Prostate gland (tissue), 2 donors: ENCODE measurements at regions not wholly inside any gene's neighbourhood (a gene's known extent, or its start where the extent isn't known, plus 50 kb on each side); places are given as distances from the start of the nearest gene placed in this dataset.

Experiments
- DNase-seq: peaks from one replicate; pipeline ENCODE4 v3.0.0-alpha.2; 2019; ENCODE audit warnings: low spot score
- H3K27ac ChIP-seq, 2 donors: fragments of 200-600 bp; sonication (generic); 2 replicates each; pipeline ENCODE4 v1.5.1; 2017 to 2019
- H3K27me3 ChIP-seq: fragments of 200-600 bp; sonication (generic); replicated peaks from 2 replicates; pipeline ENCODE4 v1.5.1; 2019; ENCODE audit not compliant: insufficient read depth
- H3K36me3 ChIP-seq, 2 donors: fragments of 200-600 bp; sonication (generic); 1 replicate in 1 of 2; 2 replicates in 1 of 2; pipeline versions ENCODE4 v1.5.1 to v1.8.1; 2017 to 2019
- H3K4me1 ChIP-seq: fragments of 200-600 bp; sonication (generic); replicated peaks from 2 replicates; pipeline ENCODE4 v1.5.1; 2019
- H3K4me3 ChIP-seq, 2 donors: fragments of 200-600 bp; sonication (generic); 2 replicates each; pipeline ENCODE4 v1.5.1; 2017 to 2019
- H3K9me3 ChIP-seq: fragments of 200-600 bp; sonication (generic); 2 replicates; pipeline ENCODE4 v1.5.1; 2017
- CTCF ChIP-seq, 4 experiments: fragments of 200-600 bp in 2 of 4; fragments of 450-650 bp in 2 of 4; sonication (generic) in 2 of 4; IDR thresholded peaks; 1 replicate in 3 of 4; 2 replicates in 1 of 4; pipeline ENCODE4 v1.5.1; 2016 to 2019; ENCODE audit warnings: antibody characterized with exemption in 4 of 4, mild to moderate bottlenecking in 2 of 4, moderate library complexity in 2 of 4
- POLR2A ChIP-seq: fragments of 450-650 bp; IDR thresholded peaks from one replicate; pipeline ENCODE4 v1.6.1; 2016; ENCODE audit warnings: antibody characterized with exemption, mild to moderate bottlenecking
- POLR2AphosphoS5 ChIP-seq: sonication (generic); formaldehyde crosslinking; IDR thresholded peaks from one replicate; pipeline ENCODE4 v1.6.1; 2017; ENCODE audit warnings: antibody characterized with exemption
- WGBS: methylation state at CpG from one replicate; pipeline ENCODE4 v1.1.5; 2018; 5-methylcytosine and 5-hydroxymethylcytosine counted together
- intact Hi-C: fragments of 100-400 bp; cut with DNase I; formaldehyde crosslinking; loops from one replicate; pipeline ENCODE4 v1.14.2; 2022

- Histone ChIP-seq H3K27me3 (no peaks in the 10 kb centered on the region), H3K9me3 (no peaks in the 10 kb centered on the region), H3K36me3 (no peaks in the 10 kb centered on the region), H3K4me1 (no peaks in the 10 kb centered on the region), H3K4me3 (no peak overlapping the region), H3K27ac (no peak overlapping the region)
- intact Hi-C loops, result no loop called here
- DNase-seq, result no peak
- WGBS, result 89% methylated on average over 5 of the region's 5 CpGs
- no peak for TF ChIP-seq CTCF (IDR thresholded peaks at IDR 0.05)
- no peak for TF ChIP-seq POLR2AphosphoS5
These were observed 480.5 kb downstream of the EPM2A start for GRCh38 chr6:145254649-145255401.

- Histone ChIP-seq H3K4me3 (no peak overlapping the region), H3K36me3 (no peaks in the 10 kb centered on the region), H3K27me3 (no peaks in the 10 kb centered on the region), H3K27ac (no peak overlapping the region), H3K9me3 (no peaks in the 10 kb centered on the region), H3K4me1 (no peaks in the 10 kb centered on the region)
- intact Hi-C loops, result no loop called here
- no peak for DNase-seq
- TF ChIP-seq CTCF (IDR thresholded peaks at IDR 0.05) (no peak), POLR2A (no peak), POLR2AphosphoS5 (no peak)
- WGBS, result 62% methylated on average over 1 of the region's 1 CpG
These were observed 477.6 kb downstream of the EPM2A start for GRCh38 chr6:145257704-145258103.

GRCh38 chr6:145258122-145258521 is 477.2 kb downstream of the EPM2A start:
- no peak for DNase-seq
- WGBS, result 50% methylated on average over 1 of the region's 1 CpG
- intact Hi-C loops, result no loop called here
- H3K27ac ChIP-seq, result no peak overlapping the region
- H3K9me3 ChIP-seq, result no peaks in the 10 kb centered on the region
- TF ChIP-seq CTCF (IDR thresholded peaks at IDR 0.05) (no peak), POLR2A (no peak), POLR2AphosphoS5 (no peak)
- H3K27me3 ChIP-seq, result no peaks in the 10 kb centered on the region
- no peak overlapping the region for H3K4me3 ChIP-seq
- H3K4me1 ChIP-seq, result no peaks in the 10 kb centered on the region
- H3K36me3 ChIP-seq, result no peaks in the 10 kb centered on the region

DNA sequence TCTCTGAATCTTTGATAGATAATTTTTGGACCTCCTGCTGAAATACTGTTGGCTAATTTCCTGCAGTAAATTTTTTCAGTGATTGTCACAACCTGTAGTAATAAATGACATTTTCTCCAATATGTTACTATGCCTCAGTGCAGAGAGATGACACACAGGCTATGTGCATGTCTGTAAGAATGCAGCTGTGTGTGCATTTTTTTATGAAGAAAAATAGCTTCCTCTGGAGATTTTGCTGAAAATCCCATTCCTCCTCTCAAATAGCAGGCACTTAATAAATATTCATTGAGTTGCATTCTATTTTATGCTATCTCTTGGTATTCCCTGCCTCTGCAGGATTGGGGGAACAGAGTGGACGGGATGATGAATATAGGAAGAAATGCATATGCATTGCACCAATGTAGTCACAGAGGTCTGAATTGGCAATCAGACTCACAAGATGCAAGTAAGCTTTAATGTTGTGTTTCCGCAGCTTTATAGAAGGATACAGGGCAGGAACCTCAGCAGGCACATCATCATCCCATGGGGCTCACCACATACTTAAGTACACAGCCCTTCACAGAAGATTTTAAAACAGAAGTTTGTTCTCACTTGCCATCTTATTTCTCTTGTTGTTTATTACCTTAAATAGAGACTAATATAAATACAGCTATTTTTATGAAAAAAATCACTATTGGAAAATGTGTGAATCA is 474.7 kb downstream of the EPM2A start:
- no peak overlapping the region for H3K27ac ChIP-seq
- no peaks in the 10 kb centered on the region for H3K27me3 ChIP-seq
- H3K4me3 ChIP-seq, result no peak overlapping the region
- H3K36me3 ChIP-seq, result no peaks in the 10 kb centered on the region
- no peak for DNase-seq
- no peaks in the 10 kb centered on the region for H3K9me3 ChIP-seq
- no peak for TF ChIP-seq POLR2AphosphoS5
- no peak for TF ChIP-seq POLR2A
- TF ChIP-seq CTCF (IDR thresholded peaks at IDR 0.05), result no peak
- no peaks in the 10 kb centered on the region for H3K4me1 ChIP-seq
- intact Hi-C loops, result no loop called here
- WGBS, result 95% methylated on average over 2 of the region's 2 CpGs

DNA sequence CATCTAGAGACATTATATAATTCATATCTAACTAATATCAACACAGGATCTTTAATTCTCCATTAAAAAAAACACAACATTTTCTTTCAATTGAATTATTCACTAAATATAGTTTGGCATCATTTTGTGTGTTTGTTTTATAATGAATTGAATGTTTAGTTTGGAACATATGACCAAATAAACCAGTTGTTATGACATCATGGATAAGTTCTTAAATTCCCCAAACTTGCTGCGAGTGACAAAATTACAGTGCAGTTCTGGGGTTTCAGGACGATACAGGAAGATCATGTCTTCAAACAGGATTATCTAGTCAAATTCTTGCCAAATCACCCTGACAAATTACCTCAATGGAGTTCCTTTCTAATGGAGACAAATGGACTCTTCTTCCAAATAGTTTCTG is 473.6 kb downstream of the EPM2A start:
- 38% methylated on average over 2 of the region's 2 CpGs for WGBS
- intact Hi-C loops, result no loop called here
- TF ChIP-seq POLR2AphosphoS5 (no peak), POLR2A (no peak), CTCF (IDR thresholded peaks at IDR 0.05) (no peak)
- Histone ChIP-seq H3K27ac (no peak overlapping the region), H3K27me3 (no peaks in the 10 kb centered on the region), H3K36me3 (no peaks in the 10 kb centered on the region), H3K9me3 (no peaks in the 10 kb centered on the region), H3K4me3 (no peak overlapping the region), H3K4me1 (no peaks in the 10 kb centered on the region)
- no peak for DNase-seq
